GM10248 (cell line): ENCODE measurements at regions not wholly inside any gene's neighbourhood (a gene's known extent, or its start where the extent isn't known, plus 50 kb on each side); places are given as distances from the start of the nearest gene placed in this dataset.
"Not testable (repeated sequence)": the region's sequence is repeated elsewhere in the genome, so short reads cannot be mapped to it uniquely, and the experiment has no call there.

Experiments
- CTCF ChIA-PET: fragments of 300-600 bp; sonication (Branson Sonifier 250); formaldehyde crosslinking; extraction: SDS; loops from one replicate; lab custom pipeline; 2021; ENCODE audit warnings: antibody characterized with exemption; lab: Yijun Ruan, JAX
- POLR2A ChIA-PET: fragments of 350-650 bp; sonication (Branson Sonifier 250); formaldehyde crosslinking; extraction: SDS; loops from one replicate; lab custom pipeline; 2020; ENCODE audit warnings: antibody characterized with exemption; lab: Yijun Ruan, JAX
- DNase-seq: peaks from one replicate; pipeline ENCODE4 v3.0.0; 2012; ENCODE audit errors: extremely low spot score
- CTCF ChIP-seq: IDR thresholded peaks from 2 replicates; pipeline ENCODE4 v1.5.1; 2012; ENCODE audit warnings: mild to moderate bottlenecking, low read depth; ENCODE audit errors: extremely low read depth, missing control alignments, control extremely low read depth

DNA sequence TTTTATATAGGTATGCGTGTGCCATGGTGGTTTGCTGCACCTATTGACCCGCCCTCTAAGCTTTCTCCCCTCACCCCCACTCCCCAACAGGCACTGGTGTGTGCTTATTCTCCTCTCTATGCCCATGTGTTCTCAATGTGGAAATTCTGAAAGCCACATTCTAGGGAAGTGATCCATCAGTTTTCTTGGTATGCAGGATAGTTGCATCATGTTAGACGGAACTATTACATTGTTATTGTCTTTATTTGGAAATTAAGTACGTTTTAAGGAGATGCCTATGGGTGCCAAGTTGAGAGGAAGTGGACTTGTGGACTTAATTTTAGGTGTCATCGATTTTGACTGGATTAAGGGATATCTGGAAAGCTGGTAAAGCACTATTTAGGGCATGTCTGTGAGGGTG, 204.6 kb downstream of the RBM46 start:
- no peak for TF ChIP-seq CTCF
- ChIA-PET CTCF (no interaction called here), POLR2A (no interaction called here)
- DNase-seq, result no peak

DNA sequence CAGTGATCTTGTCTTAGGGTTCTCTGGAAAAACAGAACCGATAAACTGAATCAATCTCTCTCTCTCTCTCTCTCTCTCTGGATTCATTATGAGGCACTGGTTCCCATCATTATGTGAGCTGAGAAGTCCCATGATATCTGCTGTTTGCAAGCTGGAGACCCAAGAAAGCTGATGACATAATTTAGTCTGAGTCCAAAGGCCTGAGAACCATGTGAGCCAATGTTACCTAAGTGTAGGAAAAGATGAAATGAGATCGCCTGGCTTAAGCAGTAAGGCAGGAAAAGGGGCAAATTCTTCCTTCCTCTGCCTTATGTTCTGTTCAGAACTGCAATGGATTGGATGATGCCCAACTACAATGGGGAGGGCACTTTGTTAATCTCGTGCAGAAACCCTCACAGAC, 207.4 kb downstream of the RBM46 start:
- TF ChIP-seq CTCF, result no peak
- CTCF ChIA-PET, result interaction anchor here (1.4 to 3.0 kb wide), 2 partner anchors 10 to 11 kb away, joined by 4 to 12 read pairs; no protein-coding TSS in a partner anchor
- POLR2A ChIA-PET, result no interaction called here
- DNase-seq, result no peak

- POLR2A ChIA-PET, result no interaction called here
- DNase-seq, result no peak
- TF ChIP-seq CTCF, result no peak
- CTCF ChIA-PET, result interaction anchor here (0.8 to 3.0 kb wide), 2 partner anchors 9 to 11 kb away, joined by 3 to 12 read pairs; no protein-coding TSS in a partner anchor
Observed at GRCh38 chr4:154989511-154989910, 208.4 kb downstream of the RBM46 start.

DNA sequence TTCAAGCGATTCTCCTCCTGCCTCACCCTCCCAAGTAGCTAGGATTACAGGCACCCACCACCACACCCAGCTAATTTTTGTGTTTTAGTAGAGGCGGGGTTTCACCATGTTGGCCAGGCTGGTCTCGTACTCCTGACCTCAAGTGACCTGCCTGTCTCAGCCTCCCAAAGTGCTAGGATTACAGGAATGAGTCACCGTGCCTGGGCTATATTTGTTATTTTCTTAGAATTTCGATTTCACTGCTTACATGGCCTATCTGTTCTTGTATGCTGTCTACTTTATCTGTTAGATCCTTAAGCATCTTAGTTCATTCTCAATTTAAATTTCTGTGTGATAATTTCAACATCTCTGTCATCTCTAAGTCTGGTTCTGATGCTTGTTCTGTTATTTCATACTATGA, 210.6 kb upstream of the NPY2R start:
- POLR2A ChIA-PET, DNase-seq: not testable (repeated sequence)
- CTCF ChIA-PET, result interaction anchor here (1.1 to 3.0 kb wide), 2 partner anchors 9 to 11 kb away, joined by 4 to 12 read pairs; no protein-coding TSS in a partner anchor

DNA sequence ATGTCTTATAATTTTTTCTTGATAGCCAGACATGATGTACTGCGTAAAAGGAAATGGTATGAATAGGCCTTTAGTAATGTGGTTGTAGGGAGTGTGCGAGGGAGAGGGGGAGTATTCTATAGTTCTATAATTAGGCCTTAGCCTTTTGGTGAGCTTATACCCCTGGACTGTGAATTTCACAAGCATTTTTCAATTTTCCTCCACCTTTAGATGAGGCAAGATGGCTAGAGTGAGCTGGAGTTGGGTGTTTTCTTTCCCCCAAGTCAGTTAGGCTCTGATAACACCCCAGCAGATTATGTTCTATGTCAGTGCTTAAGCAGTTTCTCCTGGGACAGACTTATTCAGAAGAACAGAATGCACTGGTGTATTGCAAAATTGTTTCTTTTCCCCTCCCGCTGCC, 210.2 kb upstream of the NPY2R start:
- no peak for DNase-seq
- ChIA-PET CTCF (interaction anchor here (1.1 to 3.0 kb wide), 3 partner anchors 10 to 13 kb away, joined by 3 to 12 read pairs (median 4); no protein-coding TSS in a partner anchor), POLR2A (no interaction called here)
- no peak for TF ChIP-seq CTCF

- TF ChIP-seq CTCF, result no peak
Observed at GRCh38 chr4:154998773-154999172, 209.7 kb upstream of the NPY2R start.

GRCh38 chr4:154999950-155000578, 208.4 kb upstream of the NPY2R start:
- ChIA-PET CTCF (interaction anchor here (1.7 to 3.0 kb wide), 2 partner anchors 11 kb away, joined by 3 to 12 read pairs; no protein-coding TSS in a partner anchor), POLR2A (no interaction called here)
- no peak for TF ChIP-seq CTCF

More at GRCh38 chr4:154998773-154999172, 209.7 kb upstream of the NPY2R start:
- no peak for DNase-seq
- POLR2A ChIA-PET, result no interaction called here
- CTCF ChIA-PET, result interaction anchor here (1.1 to 3.0 kb wide), 3 partner anchors 10 to 12 kb away, joined by 3 to 12 read pairs (median 4); no protein-coding TSS in a partner anchor

More at GRCh38 chr4:154999950-155000578, 208.4 kb upstream of the NPY2R start:
- DNase-seq, result no peak
